Activated CD8-positive, alpha-beta T cell treated with anti-CD3 and anti-CD28 coated beads for 36 hours (primary cell): ENCODE measurements at regions not wholly inside any gene's neighbourhood (a gene's known extent, or its start where the extent isn't known, plus 50 kb on each side); places are given as distances from the start of the nearest gene placed in this dataset.

Source experiments
- ATAC-seq: fragments of 200-7000 bp; cut with Tn5 transposase; one replicate; pipeline ENCODE4 v1.10.0; 2021; ENCODE audit warnings: mild to moderate bottlenecking, moderate library complexity
- CTCF ChIA-PET: fragments of 350-600 bp; sonication (Branson Sonifier 250); formaldehyde crosslinking; loops from one replicate; lab custom pipeline; 2021; ENCODE audit warnings: antibody characterized with exemption; lab: Charles Lee
- POLR2A ChIA-PET: fragments of 350-600 bp; sonication (Branson Sonifier 250); formaldehyde crosslinking; loops from one replicate; lab custom pipeline; 2021; ENCODE audit warnings: antibody characterized with exemption; lab: Charles Lee
- DNase-seq: peaks from one replicate; pipeline ENCODE4 v3.0.0-alpha.2; 2020
- H3K27ac Mint-ChIP-seq: one replicate; pipeline ENCODE4 v1.8.0; 2021; ENCODE audit warnings: mild to moderate bottlenecking, mixed read lengths
- H3K27me3 Mint-ChIP-seq: one replicate; pipeline ENCODE4 v1.8.0; 2021; ENCODE audit warnings: mixed read lengths
- H3K36me3 Mint-ChIP-seq: one replicate; pipeline ENCODE4 v1.8.0; 2021; ENCODE audit warnings: low read depth, mixed read lengths
- H3K4me1 Mint-ChIP-seq: one replicate; pipeline ENCODE4 v1.8.0; 2021; ENCODE audit warnings: low read depth, mixed read lengths
- H3K4me3 Mint-ChIP-seq: one replicate; pipeline ENCODE4 v1.8.0; 2021; ENCODE audit warnings: mild to moderate bottlenecking, moderate library complexity, mixed read lengths
- H3K9me3 Mint-ChIP-seq: one replicate; pipeline ENCODE4 v1.8.0; 2021; ENCODE audit warnings: mixed read lengths
- CTCF ChIP-seq: fragments of 200-600 bp; IDR thresholded peaks from one replicate; pipeline ENCODE4 v1.8.0; 2022; ENCODE audit warnings: antibody characterized with exemption, mild to moderate bottlenecking
- intact Hi-C: fragments of 100-400 bp; cut with micrococcal nuclease; formaldehyde crosslinking; loops from one replicate; pipeline ENCODE4 v1.10.0; 2022

GRCh38 chr2:103977668-103978067, 876.2 kb upstream of the POU3F3 start:
- intact Hi-C loops = no loop called here
- Mint-ChIP-seq H3K36me3 (no peaks in the 10 kb centered on the region), H3K27ac (no peak overlapping the region), H3K9me3 (no peaks in the 10 kb centered on the region), H3K4me1 (no peaks in the 10 kb centered on the region), H3K4me3 (no peak overlapping the region), H3K27me3 (no peaks in the 10 kb centered on the region)
- DNase-seq (no peak), ATAC-seq (no peak)
- ChIA-PET POLR2A (no interaction called here), CTCF (no interaction called here)
- no peak for TF ChIP-seq CTCF

DNA sequence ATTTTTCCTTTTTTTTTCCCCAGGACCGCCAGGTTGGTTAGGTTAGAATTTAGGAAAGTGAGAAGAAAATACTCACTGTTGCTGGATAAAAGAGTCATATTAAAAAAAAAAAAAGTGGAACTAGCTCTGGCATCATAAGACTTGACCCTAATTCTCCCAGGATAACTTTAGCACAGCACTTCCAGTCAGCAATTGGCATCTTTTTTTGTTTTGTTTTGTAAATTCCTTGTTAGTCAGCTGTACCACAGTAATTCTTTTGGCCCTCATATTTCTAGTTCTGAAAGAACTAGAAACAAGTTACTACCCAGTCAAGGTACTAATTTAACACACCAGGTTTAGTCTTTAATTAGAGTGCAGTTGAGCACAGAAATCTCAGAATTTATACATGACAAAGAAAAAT, 873.5 kb upstream of the POU3F3 start:
- no peak for TF ChIP-seq CTCF
- intact Hi-C loops = no loop called here
- no peak overlapping the region for H3K4me3 Mint-ChIP-seq
- H3K9me3 Mint-ChIP-seq = no peaks in the 10 kb centered on the region
- no peak overlapping the region for H3K27ac Mint-ChIP-seq
- CTCF ChIA-PET = no interaction called here
- no peaks in the 10 kb centered on the region for H3K27me3 Mint-ChIP-seq
- ATAC-seq (no peak), DNase-seq (no peak)
- POLR2A ChIA-PET = no interaction called here
- H3K36me3 Mint-ChIP-seq = no peaks in the 10 kb centered on the region
- no peaks in the 10 kb centered on the region for H3K4me1 Mint-ChIP-seq

- H3K4me1 Mint-ChIP-seq = no peaks in the 10 kb centered on the region
- ATAC-seq = no peak
- no peaks in the 10 kb centered on the region for H3K27me3 Mint-ChIP-seq
- H3K9me3 Mint-ChIP-seq = no peaks in the 10 kb centered on the region
- POLR2A ChIA-PET = no interaction called here
- CTCF ChIA-PET = no interaction called here
- DNase-seq = no peak
- no peak overlapping the region for H3K27ac Mint-ChIP-seq
- H3K36me3 Mint-ChIP-seq = no peaks in the 10 kb centered on the region
- TF ChIP-seq CTCF = no peak
- no peak overlapping the region for H3K4me3 Mint-ChIP-seq
- intact Hi-C loops = no loop called here
Measured at GRCh38 chr2:103982691-103983090, 871.2 kb upstream of the POU3F3 start.

- Mint-ChIP-seq H3K9me3 (no peaks in the 10 kb centered on the region), H3K36me3 (no peaks in the 10 kb centered on the region), H3K27me3 (no peaks in the 10 kb centered on the region), H3K27ac (no peak overlapping the region), H3K4me3 (no peak overlapping the region), H3K4me1 (no peaks in the 10 kb centered on the region)
- no peak for ATAC-seq
- no peak for TF ChIP-seq CTCF
- no peak for DNase-seq
- ChIA-PET CTCF (no interaction called here), POLR2A (no interaction called here)
- intact Hi-C loops = no loop called here
Measured at GRCh38 chr2:103986001-103986400, 867.9 kb upstream of the POU3F3 start.

GRCh38 chr2:103991591-103991990, 862.3 kb upstream of the POU3F3 start:
- DNase-seq (no peak), ATAC-seq (no peak)
- Mint-ChIP-seq H3K27me3 (no peaks in the 10 kb centered on the region), H3K36me3 (no peaks in the 10 kb centered on the region), H3K9me3 (peaks cover 2% of the 10 kb centered on the region), H3K27ac (no peak overlapping the region), H3K4me1 (no peaks in the 10 kb centered on the region), H3K4me3 (no peak overlapping the region)
- ChIA-PET CTCF (no interaction called here), POLR2A (no interaction called here)
- no peak for TF ChIP-seq CTCF
- intact Hi-C loops = no loop called here
